Keratinocyte (primary cell): ENCODE measurements at regions not wholly inside any gene's neighbourhood (a gene's known extent, or its start where the extent isn't known, plus 50 kb on each side); places are given as distances from the start of the nearest gene placed in this dataset.

ENCODE experiments used
- CTCF ChIP-seq, 3 experiments: IDR thresholded peaks in 1 of 3; conservative IDR thresholded peaks in 1 of 3; optimal IDR thresholded peaks in 1 of 3; 2 replicates in 2 of 3; 3 replicates in 1 of 3; pipeline versions ENCODE3 to v1.5.1; 2011; ENCODE audit warnings: low read length in 3 of 3, mild to moderate bottlenecking in 3 of 3, moderate library complexity in 2 of 3, control low read depth in 1 of 3, inconsistent platforms in 1 of 3; ENCODE audit not compliant: insufficient read depth in 2 of 3; ENCODE audit errors: extremely low read depth in 1 of 3
- EZH2 ChIP-seq: IDR thresholded peaks from one replicate; pipeline ENCODE4 v1.6.1; 2012; ENCODE audit warnings: inconsistent platforms, mild to moderate bottlenecking, low read length, moderate library complexity

DNA sequence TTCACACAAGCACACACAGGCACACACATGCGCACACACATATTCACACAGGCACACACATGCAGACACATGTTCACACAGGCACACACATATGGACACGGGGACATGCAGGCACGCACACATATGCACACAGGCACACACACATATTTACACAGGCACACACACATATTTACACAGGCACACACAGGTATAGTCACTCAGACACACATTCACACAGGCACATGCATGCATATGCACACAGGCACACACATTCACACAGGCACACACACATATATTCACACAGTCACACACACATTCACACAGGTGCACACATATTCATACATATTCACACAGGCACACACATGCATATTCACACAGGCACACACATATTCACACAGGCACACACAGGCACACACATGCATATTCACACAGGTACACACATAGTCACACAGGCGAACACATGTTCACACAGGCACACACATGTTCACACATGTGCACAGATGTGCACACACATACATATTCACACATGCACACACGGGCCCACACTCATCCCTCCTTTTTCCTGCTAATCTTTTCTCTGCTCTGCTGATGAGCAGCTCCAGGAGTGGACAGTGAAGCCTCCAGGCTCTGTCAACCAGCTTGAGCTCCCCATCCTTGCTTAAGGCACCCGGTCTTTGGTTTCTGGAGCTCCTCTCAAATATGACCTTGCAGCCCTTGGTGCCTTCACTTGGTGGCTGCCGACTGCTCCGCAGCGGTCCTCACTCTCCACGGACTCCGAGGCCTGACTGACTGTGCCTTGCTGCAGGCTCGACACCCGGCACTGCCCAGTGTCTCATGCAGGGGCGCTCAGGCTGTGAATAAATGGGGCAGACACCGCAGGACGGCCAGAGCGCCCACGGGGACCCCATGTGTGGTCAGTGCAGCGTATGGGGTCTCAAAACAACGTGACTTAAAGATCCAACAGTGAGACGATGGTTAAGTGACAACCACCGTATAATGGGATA, 581.2 kb upstream of the MGMT start:
- TF ChIP-seq CTCF (optimal IDR thresholded peaks at IDR 0.05 in 1 of 3, IDR thresholded peaks at IDR 0.05 in 1 of 3, conservative IDR thresholded peaks at IDR 0.05 in 1 of 3; ENCODE audit: extremely low read depth in 1 of 3, insufficient read depth in 2 of 3, low read length in 3 of 3), result no peak
- TF ChIP-seq EZH2, result no peak
